ENCODE measurements at regions not wholly inside any gene's neighbourhood (a gene's known extent, or its start where the extent isn't known, plus 50 kb on each side); places are given as distances from the start of the nearest gene placed in this dataset.

DNA sequence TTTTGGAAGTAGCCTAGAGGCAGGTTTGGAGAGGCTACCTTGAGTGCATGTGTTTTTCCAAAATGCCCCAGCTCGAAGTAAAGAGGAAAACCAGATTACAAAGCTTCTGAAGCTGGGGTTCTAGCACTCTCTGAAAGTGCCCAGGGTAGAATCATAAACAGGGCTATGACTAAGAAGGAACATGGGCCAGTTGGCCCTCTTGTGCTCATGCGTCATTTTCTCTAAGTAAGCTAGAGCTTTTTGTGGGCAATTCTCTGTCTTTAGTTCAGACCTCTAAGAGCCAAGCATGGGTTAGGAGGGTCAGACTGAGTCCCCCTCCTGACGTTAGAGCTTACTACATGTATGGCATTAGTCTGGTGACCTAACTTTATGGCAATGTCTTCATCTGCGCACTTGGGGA lies 129.5 kb upstream of the UMPS start:
- TF ChIP-seq, protein P1, sequence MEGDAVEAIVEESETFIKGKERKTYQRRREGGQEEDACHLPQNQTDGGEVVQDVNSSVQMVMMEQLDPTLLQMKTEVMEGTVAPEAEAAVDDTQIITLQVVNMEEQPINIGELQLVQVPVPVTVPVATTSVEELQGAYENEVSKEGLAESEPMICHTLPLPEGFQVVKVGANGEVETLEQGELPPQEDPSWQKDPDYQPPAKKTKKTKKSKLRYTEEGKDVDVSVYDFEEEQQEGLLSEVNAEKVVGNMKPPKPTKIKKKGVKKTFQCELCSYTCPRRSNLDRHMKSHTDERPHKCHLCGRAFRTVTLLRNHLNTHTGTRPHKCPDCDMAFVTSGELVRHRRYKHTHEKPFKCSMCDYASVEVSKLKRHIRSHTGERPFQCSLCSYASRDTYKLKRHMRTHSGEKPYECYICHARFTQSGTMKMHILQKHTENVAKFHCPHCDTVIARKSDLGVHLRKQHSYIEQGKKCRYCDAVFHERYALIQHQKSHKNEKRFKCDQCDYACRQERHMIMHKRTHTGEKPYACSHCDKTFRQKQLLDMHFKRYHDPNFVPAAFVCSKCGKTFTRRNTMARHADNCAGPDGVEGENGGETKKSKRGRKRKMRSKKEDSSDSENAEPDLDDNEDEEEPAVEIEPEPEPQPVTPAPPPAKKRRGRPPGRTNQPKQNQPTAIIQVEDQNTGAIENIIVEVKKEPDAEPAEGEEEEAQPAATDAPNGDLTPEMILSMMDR (IDR thresholded peaks at IDR 0.05; ENCODE audit: extremely low read depth in 1 of 2, insufficient read depth in 1 of 2, low read depth in 1 of 2, low read length in 2 of 2) = no peak
- TF ChIP-seq POLR2A (IDR thresholded peaks at IDR 0.05; ENCODE audit: low read depth, low read length) (no peak), EZH2 (IDR thresholded peaks at IDR 0.05; ENCODE audit: borderline replicate concordance, low read depth, low read length, severe bottlenecking) (no peak)
